Loucy (cell line): ENCODE measurements at regions not wholly inside any gene's neighbourhood (a gene's known extent, or its start where the extent isn't known, plus 50 kb on each side); places are given as distances from the start of the nearest gene placed in this dataset.

Experiments
- H2AFZ ChIP-seq: fragments of 200-600 bp; sonication (generic); 2 replicates; pipeline ENCODE4 v1.6.0; 2016; ENCODE audit warnings: antibody characterized with exemption, mild to moderate bottlenecking, low read length, moderate library complexity
- H3F3A ChIP-seq: fragments of 200-600 bp; 2 replicates; pipeline ENCODE4 v1.6.0; 2016; ENCODE audit warnings: antibody characterized with exemption, low read depth, mild to moderate bottlenecking
- H3K27me3 ChIP-seq: fragments of 200-600 bp; sonication (generic); 2 replicates; pipeline ENCODE4 v1.6.1; 2014; ENCODE audit warnings: low read length, mild to moderate bottlenecking; ENCODE audit not compliant: insufficient read depth, poor library complexity, severe bottlenecking
- H3K36me3 ChIP-seq: fragments of 200-600 bp; sonication (generic); 2 replicates; pipeline ENCODE4 v1.6.1; 2016; ENCODE audit warnings: low read length; ENCODE audit not compliant: insufficient read depth
- H3K4me1 ChIP-seq: fragments of 200-600 bp; sonication (generic); 2 replicates; pipeline ENCODE4 v1.5.1; 2014; ENCODE audit warnings: low read length, mild to moderate bottlenecking; ENCODE audit not compliant: insufficient read depth, poor library complexity, severe bottlenecking
- H3K4me2 ChIP-seq: fragments of 200-600 bp; sonication (generic); 2 replicates; pipeline ENCODE4 v1.6.0; 2014; ENCODE audit warnings: antibody characterized with exemption, low read length, low read depth, mild to moderate bottlenecking; ENCODE audit not compliant: poor library complexity, severe bottlenecking
- H3K4me3 ChIP-seq: fragments of 200-600 bp; sonication (generic); 2 replicates; pipeline ENCODE4 v1.5.1; 2014; ENCODE audit warnings: low read length, mild to moderate bottlenecking, mixed read lengths; ENCODE audit not compliant: poor library complexity, severe bottlenecking
- H3K79me2 ChIP-seq: fragments of 200-600 bp; sonication (generic); 2 replicates; pipeline ENCODE4 v1.6.1; 2014; ENCODE audit warnings: low read length; ENCODE audit not compliant: insufficient read depth
- H3K9ac ChIP-seq: fragments of 200-600 bp; sonication (generic); 2 replicates; pipeline ENCODE4 v1.6.0; 2014; ENCODE audit warnings: mild to moderate bottlenecking, low read depth, low read length, moderate library complexity; ENCODE audit not compliant: poor library complexity, severe bottlenecking
- H3K9me2 ChIP-seq: fragments of 200-600 bp; sonication (generic); replicated peaks from 2 replicates; pipeline ENCODE4 v1.6.1; 2016; ENCODE audit warnings: low read depth, low read length, mixed read lengths
- H3K9me3 ChIP-seq: fragments of 200-600 bp; sonication (generic); 2 replicates; pipeline ENCODE4 v1.6.1; 2014; ENCODE audit warnings: mild to moderate bottlenecking, antibody characterized with exemption, low read length, low read depth; ENCODE audit not compliant: insufficient read depth
- H4K20me1 ChIP-seq: fragments of 200-600 bp; sonication (generic); 2 replicates; pipeline ENCODE4 v1.6.0; 2014; ENCODE audit warnings: antibody characterized with exemption, low read length, mild to moderate bottlenecking; ENCODE audit not compliant: insufficient read depth, poor library complexity, severe bottlenecking
- CTCF ChIP-seq: fragments of 200-600 bp; sonication (generic); conservative IDR thresholded peaks from 2 replicates; pipeline ENCODE4 v1.5.1; 2014; ENCODE audit warnings: mild to moderate bottlenecking, antibody characterized with exemption, low read length
- EZH2phosphoT487 ChIP-seq: fragments of 200-600 bp; IDR thresholded peaks from 2 replicates; pipeline ENCODE4 v1.6.1; 2018; ENCODE audit warnings: antibody characterized with exemption, mild to moderate bottlenecking, moderate library complexity, borderline replicate concordance

DNA sequence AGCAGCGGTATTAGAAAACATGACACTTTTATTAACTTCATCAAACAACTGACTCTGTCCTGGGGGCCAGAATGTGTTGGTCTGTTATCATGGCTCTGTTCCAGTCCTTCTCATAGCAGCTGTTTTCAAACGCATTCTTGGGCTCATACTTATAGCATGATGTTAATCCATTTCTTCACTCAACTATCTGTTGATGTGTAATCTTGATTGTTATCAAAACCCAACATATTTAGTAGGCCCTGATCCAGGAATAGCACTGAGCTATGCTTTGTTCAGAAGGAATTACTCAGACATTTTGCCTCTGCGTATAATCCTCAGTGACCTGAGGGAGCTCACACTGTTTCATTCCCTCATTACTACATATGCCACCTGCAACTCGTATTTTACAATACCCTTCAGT is 315.9 kb downstream of the BMP4 start:
- TF ChIP-seq CTCF (no peak), EZH2phosphoT487 (no peak)
- Histone ChIP-seq H3K4me1 (no peaks in the 10 kb centered on the region), H3K36me3 (no peaks in the 10 kb centered on the region), H3K9me2 (no peaks in the 10 kb centered on the region), H3K4me2 (no peak overlapping the region), H3K27me3 (no peaks in the 10 kb centered on the region), H2AFZ (no peak overlapping the region), H3K4me3 (no peak overlapping the region), H3K9ac (no peak overlapping the region), H4K20me1 (no peaks in the 10 kb centered on the region), H3K9me3 (no peaks in the 10 kb centered on the region), H3F3A (no peaks in the 10 kb centered on the region), H3K79me2 (no peaks in the 10 kb centered on the region)

DNA sequence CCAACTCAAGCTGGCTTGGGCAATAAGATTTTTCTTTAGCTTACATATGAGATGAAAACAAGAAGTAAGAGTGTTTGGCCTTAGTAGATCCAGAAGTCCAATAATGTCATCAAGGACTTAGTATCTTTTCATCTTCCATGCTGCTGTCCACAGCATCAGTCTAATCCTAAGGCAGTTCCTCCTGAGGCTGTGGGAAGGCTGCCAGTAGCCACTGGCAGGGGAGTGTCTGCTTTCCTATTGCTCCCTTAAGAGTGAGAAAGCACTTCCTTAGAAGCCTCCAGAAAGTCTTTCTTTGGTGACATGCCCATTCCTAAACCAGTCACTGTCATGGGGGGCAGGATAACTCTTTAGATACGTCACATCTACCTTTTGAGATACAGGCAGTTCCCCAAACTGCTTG is 317.7 kb downstream of the BMP4 start:
- Histone ChIP-seq H3K4me3 (no peak overlapping the region), H3K9me3 (no peaks in the 10 kb centered on the region), H3K4me2 (no peak overlapping the region), H2AFZ (no peak overlapping the region), H4K20me1 (no peaks in the 10 kb centered on the region), H3K9me2 (no peaks in the 10 kb centered on the region), H3K27me3 (no peaks in the 10 kb centered on the region), H3K4me1 (no peaks in the 10 kb centered on the region), H3K79me2 (no peaks in the 10 kb centered on the region), H3K36me3 (no peaks in the 10 kb centered on the region), H3K9ac (no peak overlapping the region), H3F3A (no peaks in the 10 kb centered on the region)
- TF ChIP-seq EZH2phosphoT487 = no peak
- no peak for TF ChIP-seq CTCF

DNA sequence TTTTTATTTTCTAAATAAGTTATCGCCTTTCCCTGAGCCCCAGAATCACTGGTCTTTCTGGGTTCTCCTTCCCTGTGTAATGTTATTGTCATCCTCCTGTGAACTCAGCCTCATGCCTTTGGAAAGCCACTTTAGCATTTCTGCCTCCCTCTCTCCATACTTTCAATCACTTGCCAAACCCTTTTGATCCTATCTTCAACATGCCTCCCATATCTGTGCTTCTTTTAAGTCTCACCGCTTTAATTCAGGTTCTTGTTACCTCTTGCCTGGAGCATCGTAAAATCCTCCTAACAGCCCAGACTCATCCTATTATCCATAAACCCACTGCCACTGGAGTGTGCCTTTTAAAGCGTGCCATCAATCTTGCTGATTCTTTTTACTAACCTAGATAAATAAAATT is 321.8 kb downstream of the BMP4 start:
- H3K27me3 ChIP-seq = no peaks in the 10 kb centered on the region
- no peaks in the 10 kb centered on the region for H3K9me2 ChIP-seq
- no peaks in the 10 kb centered on the region for H3K4me1 ChIP-seq
- TF ChIP-seq CTCF (no peak), EZH2phosphoT487 (no peak)
- no peaks in the 10 kb centered on the region for H3K79me2 ChIP-seq
- H2AFZ ChIP-seq = no peak overlapping the region
- H3K36me3 ChIP-seq = no peaks in the 10 kb centered on the region
- no peaks in the 10 kb centered on the region for H3F3A ChIP-seq
- H3K4me3 ChIP-seq = no peak overlapping the region
- H3K9me3 ChIP-seq = no peaks in the 10 kb centered on the region
- no peak overlapping the region for H3K9ac ChIP-seq
- no peak overlapping the region for H3K4me2 ChIP-seq
- no peaks in the 10 kb centered on the region for H4K20me1 ChIP-seq
